ENCODE measurements at regions not wholly inside any gene's neighbourhood (a gene's known extent, or its start where the extent isn't known, plus 50 kb on each side); places are given as distances from the start of the nearest gene placed in this dataset.

- TF ChIP-seq, protein P1, sequence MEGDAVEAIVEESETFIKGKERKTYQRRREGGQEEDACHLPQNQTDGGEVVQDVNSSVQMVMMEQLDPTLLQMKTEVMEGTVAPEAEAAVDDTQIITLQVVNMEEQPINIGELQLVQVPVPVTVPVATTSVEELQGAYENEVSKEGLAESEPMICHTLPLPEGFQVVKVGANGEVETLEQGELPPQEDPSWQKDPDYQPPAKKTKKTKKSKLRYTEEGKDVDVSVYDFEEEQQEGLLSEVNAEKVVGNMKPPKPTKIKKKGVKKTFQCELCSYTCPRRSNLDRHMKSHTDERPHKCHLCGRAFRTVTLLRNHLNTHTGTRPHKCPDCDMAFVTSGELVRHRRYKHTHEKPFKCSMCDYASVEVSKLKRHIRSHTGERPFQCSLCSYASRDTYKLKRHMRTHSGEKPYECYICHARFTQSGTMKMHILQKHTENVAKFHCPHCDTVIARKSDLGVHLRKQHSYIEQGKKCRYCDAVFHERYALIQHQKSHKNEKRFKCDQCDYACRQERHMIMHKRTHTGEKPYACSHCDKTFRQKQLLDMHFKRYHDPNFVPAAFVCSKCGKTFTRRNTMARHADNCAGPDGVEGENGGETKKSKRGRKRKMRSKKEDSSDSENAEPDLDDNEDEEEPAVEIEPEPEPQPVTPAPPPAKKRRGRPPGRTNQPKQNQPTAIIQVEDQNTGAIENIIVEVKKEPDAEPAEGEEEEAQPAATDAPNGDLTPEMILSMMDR (IDR thresholded peaks at IDR 0.05; ENCODE audit: low read depth, low read length, missing control alignments): no peak
- no peak overlapping the region for H3K4me3 ChIP-seq (replicated peaks; ENCODE audit: low read depth, low read length)
- no peak for DNase-seq (ENCODE audit: extremely low read depth, low read depth)
Measured at GRCh38 chr9:87167161-87167560, 219.9 kb upstream of the GAS1 start.

GRCh38 chr9:87167582-87167981 lies 220.3 kb upstream of the GAS1 start:
- no peak overlapping the region for H3K4me3 ChIP-seq (replicated peaks; ENCODE audit: low read depth, low read length)
- DNase-seq (ENCODE audit: extremely low read depth, low read depth): no peak
- TF ChIP-seq, protein P1 (IDR thresholded peaks at IDR 0.05; ENCODE audit: low read depth, low read length, missing control alignments): no peak

DNA sequence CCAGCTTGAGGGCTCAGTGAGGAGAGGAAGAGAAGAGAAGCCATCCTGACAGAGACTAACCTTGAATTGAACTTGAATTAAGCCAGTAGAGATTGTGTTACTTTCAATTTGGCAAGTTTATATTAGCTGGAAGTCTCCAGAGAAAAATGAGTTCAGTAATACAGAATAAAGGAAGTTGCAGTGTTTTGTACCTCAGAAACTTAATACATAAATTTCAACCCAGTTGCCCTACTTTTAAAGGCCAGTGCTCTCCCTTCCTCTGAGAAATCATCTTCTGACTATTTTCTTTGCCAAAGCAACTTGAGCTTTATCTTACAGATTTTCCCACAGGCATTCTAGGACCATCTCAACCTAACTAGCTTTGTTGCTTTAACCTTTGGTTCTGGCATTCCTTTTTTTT lies 231.0 kb upstream of the GAS1 start:
- no peak for DNase-seq (ENCODE audit: extremely low read depth, low read depth)
- H3K4me3 ChIP-seq (replicated peaks; ENCODE audit: low read depth, low read length): no peak overlapping the region
- TF ChIP-seq, protein P1 (IDR thresholded peaks at IDR 0.05; ENCODE audit: low read depth, low read length, missing control alignments): no peak

- DNase-seq (ENCODE audit: extremely low read depth, low read depth): no peak
- no peak overlapping the region for H3K4me3 ChIP-seq (replicated peaks; ENCODE audit: low read depth, low read length)
- TF ChIP-seq, protein P1 (IDR thresholded peaks at IDR 0.05; ENCODE audit: low read depth, low read length, missing control alignments): no peak
Measured at GRCh38 chr9:87179553-87180340, 232.4 kb upstream of the GAS1 start.

DNA sequence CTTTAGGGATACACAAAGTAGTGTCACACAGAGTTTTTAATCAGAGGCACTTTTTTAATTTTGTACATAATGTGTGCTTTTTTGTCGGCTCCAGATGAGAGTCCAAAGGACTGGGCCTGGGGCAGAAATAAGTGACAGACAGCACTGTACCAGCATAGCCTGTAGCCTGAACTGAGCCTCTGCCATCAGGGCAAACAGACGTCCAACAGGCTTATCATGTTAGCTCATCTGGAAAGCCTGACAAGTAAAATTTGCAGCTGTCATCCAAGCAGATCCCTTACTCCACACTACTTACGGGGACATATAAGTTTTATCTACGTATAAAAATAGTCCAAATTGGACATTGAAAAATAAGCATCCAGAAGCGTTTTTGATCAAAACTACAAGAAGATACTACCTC lies 233.1 kb upstream of the GAS1 start:
- no peak overlapping the region for H3K4me3 ChIP-seq (replicated peaks; ENCODE audit: low read depth, low read length)
- no peak for DNase-seq (ENCODE audit: extremely low read depth, low read depth)
- TF ChIP-seq, protein P1 (IDR thresholded peaks at IDR 0.05; ENCODE audit: low read depth, low read length, missing control alignments): no peak

DNA sequence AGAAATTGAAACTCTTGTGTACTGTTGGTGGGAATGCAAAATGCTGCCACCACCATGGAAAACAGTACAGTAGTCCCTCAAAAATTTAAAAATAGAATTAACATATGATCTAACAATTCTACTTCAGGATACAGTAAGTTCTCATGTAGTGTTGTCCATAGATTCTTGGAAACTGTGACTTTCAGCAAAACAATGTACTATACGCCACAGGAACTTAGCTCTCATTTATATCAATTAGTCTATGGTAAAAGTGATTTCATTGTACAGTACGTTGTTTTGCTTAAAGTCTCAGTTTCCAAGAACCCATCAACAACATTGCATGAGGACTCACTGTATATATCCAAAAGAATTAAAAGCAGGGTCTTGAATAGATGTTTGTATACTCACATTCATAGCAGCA lies 233.5 kb upstream of the GAS1 start:
- TF ChIP-seq, protein P1 (IDR thresholded peaks at IDR 0.05; ENCODE audit: low read depth, low read length, missing control alignments): no peak
- H3K4me3 ChIP-seq (replicated peaks; ENCODE audit: low read depth, low read length): no peak overlapping the region
- DNase-seq (ENCODE audit: extremely low read depth, low read depth): no peak

DNA sequence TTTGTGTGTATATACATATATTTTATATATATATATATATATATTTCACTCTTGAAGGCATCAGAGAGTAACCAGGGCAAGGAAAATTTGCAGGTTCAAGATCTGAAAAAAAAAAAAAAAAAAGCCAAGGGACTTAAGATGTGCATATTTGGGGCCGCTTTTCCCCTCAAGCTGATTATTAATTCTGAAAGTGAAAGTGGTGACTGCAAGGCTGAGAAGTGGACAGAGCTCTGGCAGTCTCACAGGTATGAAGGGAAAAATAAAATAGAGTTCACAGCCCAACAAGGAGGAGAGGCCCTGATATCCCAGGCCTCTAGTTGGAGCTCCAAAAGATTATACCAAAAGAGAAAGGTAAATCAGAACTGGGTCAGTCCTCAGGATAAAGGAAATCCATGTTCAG lies 234.4 kb upstream of the GAS1 start:
- H3K4me3 ChIP-seq (replicated peaks; ENCODE audit: low read depth, low read length): no peak overlapping the region
- no peak for DNase-seq (ENCODE audit: extremely low read depth, low read depth)
- TF ChIP-seq, protein P1 (IDR thresholded peaks at IDR 0.05; ENCODE audit: low read depth, low read length, missing control alignments): no peak

Data from HFF-Myc (cell line).